ENCODE measurements at regions not wholly inside any gene's neighbourhood (a gene's known extent, or its start where the extent isn't known, plus 50 kb on each side); places are given as distances from the start of the nearest gene placed in this dataset.

DNA sequence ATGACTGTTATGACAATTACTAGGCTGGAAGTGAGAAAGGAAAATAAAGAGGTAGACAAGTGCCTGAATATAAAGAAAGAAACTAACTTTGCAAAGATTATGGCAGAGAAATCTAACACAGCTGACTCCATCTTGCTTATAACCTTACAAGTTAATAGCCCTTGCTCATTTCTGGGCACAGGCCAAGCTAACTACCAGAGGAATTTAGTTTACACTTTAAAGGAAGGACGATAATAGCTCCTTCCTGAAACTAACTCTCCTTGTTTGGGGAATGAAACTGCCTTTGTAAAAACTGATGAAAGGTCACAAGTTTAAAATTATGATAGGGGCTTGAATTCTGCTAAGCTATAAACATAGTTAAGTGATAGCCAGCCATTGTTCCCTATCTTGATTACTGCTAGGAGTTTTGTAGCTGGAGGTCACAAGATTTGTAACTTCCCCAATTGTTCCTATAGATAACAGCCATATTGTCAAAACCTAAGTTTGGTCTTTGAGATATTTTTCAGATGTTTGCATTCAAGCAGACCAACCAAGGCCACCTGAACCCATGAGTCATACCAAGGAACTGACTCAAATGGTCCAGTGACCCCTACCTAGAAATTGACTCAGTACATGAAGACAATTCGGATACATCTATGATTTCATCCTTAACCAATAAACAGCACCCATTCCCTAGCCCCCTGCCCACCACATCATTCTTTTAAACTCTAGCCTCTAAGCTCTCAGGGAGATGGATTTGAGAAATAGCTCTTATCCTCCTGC, 209.2 kb upstream of the LRATD1 start:
- no peaks in the 10 kb centered on the region for H3K4me1 Mint-ChIP-seq (ENCODE audit: low read depth)
- H3K27me3 Mint-ChIP-seq, result no peaks in the 10 kb centered on the region
- H3K27ac Mint-ChIP-seq, result no peak overlapping the region
- H3K4me3 Mint-ChIP-seq, result no peak overlapping the region
- H3K9me3 Mint-ChIP-seq, result peaks cover 3% of the 10 kb centered on the region
- H3K36me3 Mint-ChIP-seq (ENCODE audit: low read depth), result no peaks in the 10 kb centered on the region

GRCh38 chr2:14424478-14425390, 207.8 kb upstream of the LRATD1 start:
- peaks cover 3% of the 10 kb centered on the region for H3K9me3 Mint-ChIP-seq
- H3K4me3 Mint-ChIP-seq, result no peak overlapping the region
- no peak overlapping the region for H3K27ac Mint-ChIP-seq
- H3K27me3 Mint-ChIP-seq, result no peaks in the 10 kb centered on the region
- H3K4me1 Mint-ChIP-seq (ENCODE audit: low read depth), result no peaks in the 10 kb centered on the region
- no peaks in the 10 kb centered on the region for H3K36me3 Mint-ChIP-seq (ENCODE audit: low read depth)

DNA sequence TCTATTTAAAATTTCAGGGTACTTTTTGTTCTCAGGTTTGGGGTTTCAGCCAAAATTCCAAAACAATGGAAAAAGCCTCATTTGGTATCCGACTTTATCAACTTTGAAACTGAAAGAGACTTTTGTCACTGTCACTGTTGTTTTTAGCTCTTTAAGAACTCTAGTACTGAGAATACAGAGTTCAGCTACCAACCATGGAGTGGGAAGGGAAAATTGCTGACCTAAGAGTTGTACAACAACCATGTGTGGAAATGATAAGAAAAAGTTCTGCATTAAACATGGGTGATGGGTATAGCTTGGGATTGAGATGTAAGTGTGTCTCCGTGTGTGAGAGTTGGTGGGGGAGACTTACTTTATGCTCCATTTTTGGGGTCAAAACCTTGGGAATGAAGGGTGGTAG, 206.6 kb upstream of the LRATD1 start:
- no peaks in the 10 kb centered on the region for H3K27me3 Mint-ChIP-seq
- no peak overlapping the region for H3K4me3 Mint-ChIP-seq
- H3K27ac Mint-ChIP-seq, result no peak overlapping the region
- no peaks in the 10 kb centered on the region for H3K36me3 Mint-ChIP-seq (ENCODE audit: low read depth)
- H3K4me1 Mint-ChIP-seq (ENCODE audit: low read depth), result no peaks in the 10 kb centered on the region
- peaks cover 3% of the 10 kb centered on the region for H3K9me3 Mint-ChIP-seq

GRCh38 chr2:14428056-14428455, 204.5 kb upstream of the LRATD1 start:
- H3K27ac Mint-ChIP-seq, result no peak overlapping the region
- H3K27me3 Mint-ChIP-seq, result no peaks in the 10 kb centered on the region
- H3K9me3 Mint-ChIP-seq, result peaks cover 3% of the 10 kb centered on the region
- no peaks in the 10 kb centered on the region for H3K4me1 Mint-ChIP-seq (ENCODE audit: low read depth)
- H3K4me3 Mint-ChIP-seq, result no peak overlapping the region
- no peaks in the 10 kb centered on the region for H3K36me3 Mint-ChIP-seq (ENCODE audit: low read depth)

DNA sequence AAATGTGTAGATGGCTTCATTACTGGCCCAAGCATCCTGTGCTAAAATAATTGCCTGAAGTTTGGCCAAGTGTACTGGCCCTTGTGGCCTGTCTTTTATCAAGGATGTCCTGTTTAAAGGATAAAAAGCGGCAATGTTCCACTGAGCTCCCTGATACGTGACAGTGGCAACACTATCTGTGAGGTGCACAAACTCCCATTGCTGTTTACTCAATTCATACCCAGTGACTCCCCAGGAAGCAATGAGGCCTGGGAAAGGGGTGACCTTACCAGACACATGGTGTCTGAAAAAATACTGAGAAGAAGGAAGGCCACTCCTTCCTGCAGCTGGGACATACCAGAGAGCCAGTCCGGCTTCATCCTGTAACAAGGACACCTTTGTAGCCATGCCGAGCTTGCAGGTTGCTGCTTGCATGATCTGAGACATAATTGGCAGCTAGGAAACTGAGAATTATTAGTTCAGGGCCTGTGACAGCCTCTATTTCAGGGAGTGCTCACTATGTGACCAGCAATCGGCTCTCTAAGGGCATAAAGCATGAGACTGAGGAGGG, 198.5 kb upstream of the LRATD1 start:
- Mint-ChIP-seq H3K27ac (no peak overlapping the region), H3K4me1 (ENCODE audit: low read depth) (no peaks in the 10 kb centered on the region), H3K36me3 (ENCODE audit: low read depth) (no peaks in the 10 kb centered on the region), H3K4me3 (no peak overlapping the region), H3K9me3 (peaks cover 9% of the 10 kb centered on the region), H3K27me3 (no peaks in the 10 kb centered on the region)

GRCh38 chr2:14445670-14446069, 186.8 kb upstream of the LRATD1 start:
- Mint-ChIP-seq H3K4me1 (ENCODE audit: low read depth) (no peaks in the 10 kb centered on the region), H3K4me3 (no peak overlapping the region), H3K27ac (no peak overlapping the region), H3K27me3 (no peaks in the 10 kb centered on the region), H3K36me3 (ENCODE audit: low read depth) (no peaks in the 10 kb centered on the region), H3K9me3 (peaks cover 25% of the 10 kb centered on the region)

- H3K27me3 Mint-ChIP-seq, result no peaks in the 10 kb centered on the region
- no peaks in the 10 kb centered on the region for H3K4me1 Mint-ChIP-seq (ENCODE audit: low read depth)
- no peak overlapping the region for H3K4me3 Mint-ChIP-seq
- H3K9me3 Mint-ChIP-seq, result peaks cover 19% of the 10 kb centered on the region
- H3K27ac Mint-ChIP-seq, result no peak overlapping the region
- no peaks in the 10 kb centered on the region for H3K36me3 Mint-ChIP-seq (ENCODE audit: low read depth)
These were observed 184.2 kb upstream of the LRATD1 start for GRCh38 chr2:14448340-14448739.

DNA sequence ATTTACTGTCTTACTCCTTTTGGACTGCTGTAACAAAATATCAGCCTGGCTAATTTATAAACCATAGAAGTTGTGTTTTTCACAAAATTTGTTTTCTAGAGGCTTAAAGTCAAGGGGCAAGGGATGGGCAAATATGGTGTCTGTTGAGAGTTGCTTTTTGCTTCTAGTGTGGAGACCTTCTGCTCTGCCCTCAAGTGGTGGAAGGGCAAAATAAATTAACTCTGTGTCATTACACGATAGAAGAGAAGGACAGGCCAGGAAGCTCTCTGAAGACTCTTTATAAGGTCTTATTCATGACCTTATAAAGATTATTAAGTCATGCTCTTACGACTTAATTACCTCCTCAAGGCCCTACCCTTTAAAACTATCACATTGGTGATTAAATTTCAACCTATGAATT, 181.2 kb upstream of the LRATD1 start:
- H3K9me3 Mint-ChIP-seq, result peaks cover 20% of the 10 kb centered on the region
- H3K27me3 Mint-ChIP-seq, result no peaks in the 10 kb centered on the region
- no peaks in the 10 kb centered on the region for H3K4me1 Mint-ChIP-seq (ENCODE audit: low read depth)
- H3K4me3 Mint-ChIP-seq, result no peak overlapping the region
- no peak overlapping the region for H3K27ac Mint-ChIP-seq
- no peaks in the 10 kb centered on the region for H3K36me3 Mint-ChIP-seq (ENCODE audit: low read depth)

DNA sequence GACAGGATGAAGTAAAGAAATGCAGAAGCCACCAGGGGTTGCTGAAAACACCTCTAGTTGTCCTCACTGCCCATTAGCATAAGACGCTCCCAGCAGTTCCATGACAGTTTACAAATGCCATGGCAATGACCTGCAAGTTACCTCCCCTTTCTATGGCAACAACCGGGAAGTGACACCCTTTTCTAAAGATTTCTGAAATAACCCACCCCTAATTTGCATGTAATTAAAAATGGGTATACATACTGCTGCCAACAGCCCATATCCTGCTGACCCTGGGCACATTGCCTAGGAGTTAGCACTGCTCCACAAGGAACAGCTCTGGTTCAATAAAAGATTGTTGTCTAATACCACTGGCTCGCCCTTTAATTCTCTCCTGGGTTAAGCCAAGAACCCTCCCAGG, 178.3 kb upstream of the LRATD1 start:
- Mint-ChIP-seq H3K4me3 (no peak overlapping the region), H3K4me1 (ENCODE audit: low read depth) (no peaks in the 10 kb centered on the region), H3K9me3 (peaks cover 20% of the 10 kb centered on the region), H3K36me3 (ENCODE audit: low read depth) (no peaks in the 10 kb centered on the region), H3K27ac (no peak overlapping the region), H3K27me3 (no peaks in the 10 kb centered on the region)

DNA sequence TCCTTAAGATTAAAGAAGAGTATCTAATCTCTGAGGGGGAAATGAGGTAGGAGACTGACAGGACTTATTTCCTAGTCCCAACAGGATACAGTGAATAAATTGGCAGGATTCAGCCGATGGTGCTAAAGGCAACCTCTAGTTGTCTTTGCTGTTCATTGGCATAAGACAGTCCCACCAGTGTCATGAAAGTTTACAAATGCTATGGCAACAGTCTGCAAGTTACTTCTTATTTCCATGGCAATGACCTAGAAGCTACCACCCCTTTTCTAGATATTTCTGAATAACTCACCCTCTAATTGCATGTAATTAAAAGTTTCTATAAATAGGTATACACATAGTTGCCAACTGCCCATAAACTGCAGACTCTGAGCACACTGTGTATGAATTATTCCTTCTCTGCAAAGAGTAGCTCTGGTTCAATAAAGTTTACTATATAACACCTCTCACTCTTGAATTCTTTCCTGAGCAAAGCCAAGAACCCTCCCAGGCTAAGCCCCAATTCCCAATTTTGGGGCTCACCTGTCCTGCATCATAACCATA, 172.7 kb upstream of the LRATD1 start:
- Mint-ChIP-seq H3K4me3 (no peak overlapping the region), H3K9me3 (peaks cover 4% of the 10 kb centered on the region), H3K36me3 (ENCODE audit: low read depth) (no peaks in the 10 kb centered on the region), H3K27ac (no peak overlapping the region), H3K27me3 (no peaks in the 10 kb centered on the region), H3K4me1 (ENCODE audit: low read depth) (no peaks in the 10 kb centered on the region)

- H3K4me1 Mint-ChIP-seq (ENCODE audit: low read depth), result no peaks in the 10 kb centered on the region
- no peak overlapping the region for H3K27ac Mint-ChIP-seq
- H3K9me3 Mint-ChIP-seq, result no peaks in the 10 kb centered on the region
- H3K27me3 Mint-ChIP-seq, result no peaks in the 10 kb centered on the region
- H3K4me3 Mint-ChIP-seq, result no peak overlapping the region
- no peaks in the 10 kb centered on the region for H3K36me3 Mint-ChIP-seq (ENCODE audit: low read depth)
These were observed 156.5 kb upstream of the LRATD1 start for GRCh38 chr2:14475994-14476393.

DNA sequence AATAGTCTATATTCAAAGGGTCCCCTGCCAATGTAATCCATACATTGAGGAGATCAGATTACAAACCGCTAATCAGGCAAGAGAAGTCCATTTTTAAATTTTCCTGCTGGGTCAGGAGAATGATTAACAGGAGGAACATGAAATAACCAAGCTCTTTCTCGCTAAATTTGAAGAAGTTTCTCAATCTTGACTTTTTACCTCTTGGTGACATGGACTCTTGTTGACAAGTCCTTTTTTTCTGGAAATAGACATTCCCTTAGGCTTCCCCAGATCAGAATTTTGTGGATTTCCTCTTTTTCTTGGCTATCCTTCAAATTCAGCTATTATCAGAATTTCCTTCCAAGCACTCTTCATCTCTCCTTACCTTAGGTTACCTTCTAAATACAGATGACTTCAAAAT, 153.0 kb upstream of the LRATD1 start:
- Mint-ChIP-seq H3K4me3 (no peak overlapping the region), H3K27ac (no peak overlapping the region), H3K27me3 (no peaks in the 10 kb centered on the region), H3K9me3 (no peaks in the 10 kb centered on the region), H3K4me1 (ENCODE audit: low read depth) (no peaks in the 10 kb centered on the region), H3K36me3 (ENCODE audit: low read depth) (no peaks in the 10 kb centered on the region)

- H3K4me3 Mint-ChIP-seq, result no peak overlapping the region
- H3K27me3 Mint-ChIP-seq, result no peaks in the 10 kb centered on the region
- H3K27ac Mint-ChIP-seq, result no peak overlapping the region
- H3K4me1 Mint-ChIP-seq (ENCODE audit: low read depth), result no peaks in the 10 kb centered on the region
- H3K9me3 Mint-ChIP-seq, result no peaks in the 10 kb centered on the region
- H3K36me3 Mint-ChIP-seq (ENCODE audit: low read depth), result no peaks in the 10 kb centered on the region
These were observed 152.4 kb upstream of the LRATD1 start for GRCh38 chr2:14480120-14480519.

DNA sequence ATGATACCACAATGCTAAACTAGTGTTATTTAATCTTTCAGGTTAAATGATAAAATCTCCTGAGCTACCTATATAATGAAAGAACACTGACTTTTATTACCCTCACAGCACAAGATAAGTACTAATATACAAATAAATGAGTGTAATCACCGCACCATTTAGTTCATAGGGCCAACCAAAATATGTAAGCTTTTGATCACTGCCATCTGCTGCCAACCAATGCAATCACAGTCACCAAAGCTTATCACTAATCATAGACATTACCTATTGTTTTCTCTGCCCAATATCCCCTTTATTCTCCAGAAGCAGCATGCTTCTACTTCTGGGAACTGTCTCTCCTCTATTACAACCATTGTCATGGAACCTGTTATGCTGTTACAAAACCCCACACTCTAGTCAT, 151.6 kb upstream of the LRATD1 start:
- no peak overlapping the region for H3K27ac Mint-ChIP-seq
- H3K36me3 Mint-ChIP-seq (ENCODE audit: low read depth), result no peaks in the 10 kb centered on the region
- H3K4me1 Mint-ChIP-seq (ENCODE audit: low read depth), result no peaks in the 10 kb centered on the region

DNA sequence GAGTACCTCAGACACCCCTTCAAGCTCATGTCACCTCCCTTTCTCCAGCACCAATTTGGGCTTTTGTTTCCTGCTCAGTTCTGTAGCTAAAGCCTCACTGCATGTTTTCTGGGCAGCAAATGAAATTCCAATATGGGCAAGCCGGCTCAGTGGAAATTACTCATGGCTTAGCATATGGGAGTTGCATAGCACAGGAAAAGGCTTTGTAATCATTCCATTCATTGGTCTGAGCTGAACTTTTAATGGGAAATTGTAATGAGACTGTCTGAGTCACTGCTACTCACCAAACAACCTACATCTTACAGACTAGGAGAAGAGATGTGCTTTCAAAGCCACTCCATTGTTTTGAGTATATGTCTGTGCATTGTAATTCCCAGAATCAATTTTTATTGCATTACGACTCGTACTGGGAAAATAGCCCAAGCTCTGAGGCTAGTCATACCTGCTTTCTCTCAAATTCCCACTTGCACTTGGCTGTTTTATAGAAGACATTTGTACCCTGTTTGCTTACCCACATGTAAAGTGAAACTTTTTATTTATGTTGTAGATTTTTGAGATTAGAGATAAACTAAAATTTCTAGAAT, 139.5 kb upstream of the LRATD1 start:
- Mint-ChIP-seq H3K27ac (no peak overlapping the region), H3K36me3 (ENCODE audit: low read depth) (no peaks in the 10 kb centered on the region), H3K9me3 (no peaks in the 10 kb centered on the region), H3K27me3 (no peaks in the 10 kb centered on the region), H3K4me1 (ENCODE audit: low read depth) (no peaks in the 10 kb centered on the region), H3K4me3 (no peak overlapping the region)

More for the DNA sequence above, 151.6 kb upstream of the LRATD1 start:
- H3K4me3 Mint-ChIP-seq, result no peak overlapping the region
- no peaks in the 10 kb centered on the region for H3K27me3 Mint-ChIP-seq
- H3K9me3 Mint-ChIP-seq, result peaks cover 4% of the 10 kb centered on the region

All from stimulated activated naive CD8-positive, alpha-beta T cell treated with anti-CD3 and anti-CD28 coated beads, Interleukin-15, Interleukin-2, amounts not matched to agents 100 ng/mL and 50 ng/mL, for 24 hours (primary cell).